A549 (cell line): ENCODE measurements at regions not wholly inside any gene's neighbourhood (a gene's known extent, or its start where the extent isn't known, plus 50 kb on each side); places are given as distances from the start of the nearest gene placed in this dataset.

ENCODE experiments used
- ATAC-seq, 2 experiments: fragments of 200-7000 bp in 1 of 2; fragments of >200 bp in 1 of 2; cut with Nextera tagmentation in 1 of 2; cut with Tn5 transposase in 1 of 2; 3 replicates each; pipeline versions ENCODE4 v1.8.0 to v1.9.1; 2018 to 2020; ENCODE audit warnings: mild to moderate bottlenecking in 1 of 2, moderate library complexity in 1 of 2
- CTCF ChIA-PET: fragments of 300-600 bp; sonication (Branson Sonifier 250); formaldehyde crosslinking; extraction: SDS; loops from one replicate; lab custom pipeline; 2021; ENCODE audit warnings: antibody characterized with exemption, inconsistent platforms; lab: Yijun Ruan, JAX
- POLR2A ChIA-PET: fragments of 350-600 bp; formaldehyde crosslinking; extraction: SDS; loops from one replicate; lab custom pipeline; 2021; ENCODE audit warnings: antibody characterized with exemption, inconsistent platforms; lab: Yijun Ruan, JAX
- DNase-seq, 2 experiments: peaks; one replicate each; pipeline versions ENCODE4 v3.0.0 to v3.0.0-alpha.2; 2011 to 2016; ENCODE audit warnings: low read depth in 1 of 2, low spot score in 1 of 2
- FAIRE-seq: peaks from 2 replicates; lab custom pipeline; 2011; peaks lifted over from hg19 to GRCh38; lab: Jason Lieb, UNC
- H3K27ac ChIP-seq, 2 experiments: fragments of >200 bp; sonication (Bioruptor Twin); formaldehyde crosslinking; 3 replicates each; pipeline ENCODE4 v1.5.1; 2016 to 2017
- H3K4me1 ChIP-seq: fragments of >200 bp; sonication (Bioruptor Twin); formaldehyde crosslinking; 3 replicates; pipeline ENCODE4 v1.6.1; 2016
- H3K4me2 ChIP-seq: fragments of >200 bp; sonication (Bioruptor Twin); formaldehyde crosslinking; 3 replicates; pipeline ENCODE4 v1.6.1; 2016
- H3K4me3 ChIP-seq: fragments of >200 bp; sonication (Bioruptor Twin); formaldehyde crosslinking; 3 replicates; pipeline ENCODE4 v1.5.1; 2016
- H3K9me3 ChIP-seq: fragments of >200 bp; sonication (Bioruptor Twin); formaldehyde crosslinking; 3 replicates; pipeline ENCODE4 v1.6.1; 2016
- BCL3 ChIP-seq: fragments of >200 bp; sonication (Bioruptor Twin); formaldehyde crosslinking; IDR thresholded peaks from 3 replicates; pipeline ENCODE4 v1.6.1; 2016
- BHLHE40 ChIP-seq: IDR thresholded peaks from 2 replicates; pipeline ENCODE4 v1.6.1; 2012; ENCODE audit warnings: low read depth, low read length, inconsistent platforms
- E2F6 ChIP-seq: IDR thresholded peaks from 2 replicates; pipeline ENCODE4 v1.6.1; 2012; ENCODE audit warnings: low read depth, borderline replicate concordance
- HDAC2 ChIP-seq: fragments of 200-600 bp; sonication (generic); IDR thresholded peaks from 2 replicates; pipeline ENCODE4 v1.6.1; 2016
- HMGXB4 ChIP-seq: fragments of 250-450 bp; sonication (Bioruptor Pico); IDR thresholded peaks from 2 replicates; pipeline ENCODE4 v1.5.0; 2021; ENCODE audit warnings: mild to moderate bottlenecking, moderate library complexity, borderline replicate concordance
- JUN ChIP-seq, 2 experiments: fragments of >200 bp; sonication (Bioruptor Twin); formaldehyde crosslinking; IDR thresholded peaks; 2 replicates in 1 of 2; 3 replicates in 1 of 2; pipeline ENCODE4 v1.6.1; 2016 to 2017
- KDM1A ChIP-seq: fragments of 200-600 bp; sonication (generic); IDR thresholded peaks from 2 replicates; pipeline ENCODE4 v1.6.1; 2016; ENCODE audit warnings: low read depth, mild to moderate bottlenecking
- MAX ChIP-seq: IDR thresholded peaks from 2 replicates; pipeline ENCODE4 v1.6.1; 2012
- NR3C1 ChIP-seq: fragments of >200 bp; sonication (Bioruptor Twin); formaldehyde crosslinking; IDR thresholded peaks from 3 replicates; pipeline ENCODE4 v1.6.1; 2017
- PBX3 ChIP-seq: IDR thresholded peaks from 2 replicates; pipeline ENCODE4 v1.6.1; 2012
- POLR2AphosphoS2 ChIP-seq: conservative IDR thresholded peaks from 2 replicates; pipeline ENCODE4 v1.6.1; 2012; ENCODE audit warnings: low read length, improper control_type of control experiment, inconsistent platforms
- RNF2 ChIP-seq: fragments of 200-600 bp; sonication (generic); IDR thresholded peaks from 2 replicates; pipeline ENCODE4 v1.6.1; 2016; ENCODE audit warnings: low read depth, mild to moderate bottlenecking, antibody characterized with exemption, moderate library complexity, borderline replicate concordance
- ZC3H11A ChIP-seq: fragments of 450-650 bp; IDR thresholded peaks from 2 replicates; pipeline ENCODE4 v1.6.1; 2014; ENCODE audit warnings: antibody characterized with exemption, mild to moderate bottlenecking
- ZSCAN20 ChIP-seq: fragments of 250-450 bp; sonication (Bioruptor Pico); IDR thresholded peaks from 2 replicates; pipeline ENCODE4 v1.8.0; 2022; ENCODE audit warnings: mild to moderate bottlenecking, moderate library complexity
- WGBS: methylation state at CpG from one replicate; pipeline ENCODE4 v1.1.6; 2017; ENCODE audit errors: missing lambda C conversion rate; 5-methylcytosine and 5-hydroxymethylcytosine counted together

- DNase-seq: no peak
- Histone ChIP-seq H3K4me3 (no peak overlapping the region), H3K4me2 (no peak overlapping the region), H3K4me1 (peaks cover 3% of the 10 kb centered on the region; the same call in 1 of the 3 replicates), H3K9me3 (0 out of 3 replicates have a peak, but pooled peaks cover 2% of the 10 kb centered on the region), H3K27ac (no peak overlapping the region)
- 68% methylated on average over 2 of the region's 2 CpGs for WGBS
- CTCF ChIA-PET: interaction anchor here (0.6 kb wide), 1 partner anchor 51 kb away, joined by 4 read pairs; no protein-coding TSS in a partner anchor
- TF ChIP-seq ZC3H11A: no peak
- no peak for TF ChIP-seq JUN (IDR thresholded peaks at IDR 0.05)
- TF ChIP-seq PBX3: no peak
- no peak for TF ChIP-seq RNF2
- no peak for TF ChIP-seq HDAC2
- TF ChIP-seq HMGXB4: no peak
- ATAC-seq: no peak
- POLR2A ChIA-PET: interaction anchor here (1.6 kb wide), 1 partner anchor 56 kb away, joined by 3 read pairs; the partner anchor contains the start of gene IRF2
- FAIRE-seq: no peak
Measured at GRCh38 chr4:184531008-184531407, 56.7 kb upstream of the IRF2 start.

GRCh38 chr4:184529283-184529682, 54.9 kb upstream of the IRF2 start:
- POLR2A ChIA-PET: no interaction called here
- FAIRE-seq: no peak

More at GRCh38 chr4:184529283-184529682, 54.9 kb upstream of the IRF2 start:
- no peak overlapping the region for H3K27ac ChIP-seq
- CTCF ChIA-PET: interaction anchor here (1.5 kb wide), 1 partner anchor 266 kb away, joined by 4 read pairs; no protein-coding TSS in a partner anchor
- TF ChIP-seq E2F6: no peak
- TF ChIP-seq BCL3: no peak
- TF ChIP-seq MAX: no peak
- TF ChIP-seq HMGXB4: no peak
- TF ChIP-seq POLR2AphosphoS2: no peak
- TF ChIP-seq ZSCAN20 (CRISPR knock-in tag): no peak
- TF ChIP-seq NR3C1: no peak
- TF ChIP-seq BHLHE40: no peak
- no peak for TF ChIP-seq KDM1A
- TF ChIP-seq, all 56 proteins: peak for 0
- H3K9me3 ChIP-seq: peaks cover 2% of the 10 kb centered on the region; the same call in 1 of the 3 replicates
- no peaks in the 10 kb centered on the region for H3K4me1 ChIP-seq
- H3K4me3 ChIP-seq: no peak overlapping the region
- DNase-seq (no peak), ATAC-seq (no peak)
- no peak overlapping the region for H3K4me2 ChIP-seq
- 68% methylated on average over 5 of the region's 5 CpGs for whole genome bisulfite sequencing
